Thyroid gland (tissue), 4 donors: ENCODE measurements at regions not wholly inside any gene's neighbourhood (a gene's known extent, or its start where the extent isn't known, plus 50 kb on each side); places are given as distances from the start of the nearest gene placed in this dataset.

ENCODE experiments used
- CTCF ChIP-seq, 6 experiments: fragments of 200-600 bp in 3 of 6; fragments of 450-650 bp in 3 of 6; sonication (generic) in 3 of 6; IDR thresholded peaks; one replicate each; pipeline ENCODE4 v1.5.1; 2016 to 2019; ENCODE audit warnings: antibody characterized with exemption in 6 of 6, mild to moderate bottlenecking in 2 of 6, inconsistent platforms in 1 of 6, moderate library complexity in 1 of 6
- POLR2A ChIP-seq, 2 donors: fragments of 450-650 bp; IDR thresholded peaks; one replicate each; pipeline ENCODE4 v1.6.1; 2017; ENCODE audit warnings: antibody characterized with exemption in 2 of 2, mild to moderate bottlenecking in 2 of 2, moderate library complexity in 1 of 2

- TF ChIP-seq CTCF (IDR thresholded peaks at IDR 0.05) (no peak), POLR2A (IDR thresholded peaks at IDR 0.05) (no peak)
Measured at GRCh38 chr13:32924886-32925285, 91.3 kb upstream of the KL start.
